Neural progenitor cell (in vitro differentiated cells): ENCODE measurements at regions not wholly inside any gene's neighbourhood (a gene's known extent, or its start where the extent isn't known, plus 50 kb on each side); places are given as distances from the start of the nearest gene placed in this dataset.
A peak's percentile ranks its signal among the peaks of the same experiment; 100 is the strongest.
"Not testable (repeated sequence)": the region's sequence is repeated elsewhere in the genome, so short reads cannot be mapped to it uniquely, and the experiment has no call there.

Experiments
- DNase-seq: peaks from one replicate; pipeline ENCODE4 v3.0.0-alpha.2; 2016; ENCODE audit warnings: low spot score
- H2AFZ ChIP-seq: fragments of 200-600 bp; sonication (generic); replicated peaks from 2 replicates; pipeline ENCODE4 v1.6.1; 2016; ENCODE audit warnings: antibody characterized with exemption
- H3F3A ChIP-seq: fragments of 200-600 bp; sonication (generic); 2 replicates; pipeline ENCODE4 v1.6.1; 2016; ENCODE audit warnings: antibody characterized with exemption, low read depth
- H3K27ac ChIP-seq: fragments of 200-600 bp; sonication (generic); 2 replicates; pipeline ENCODE4 v1.5.1; 2016; ENCODE audit warnings: mild to moderate bottlenecking
- H3K27me3 ChIP-seq: fragments of 200-600 bp; sonication (generic); 2 replicates; pipeline ENCODE4 v1.6.1; 2016; ENCODE audit warnings: mild to moderate bottlenecking, moderate library complexity
- H3K36me3 ChIP-seq: fragments of 200-600 bp; sonication (generic); 2 replicates; pipeline ENCODE4 v1.5.1; 2016
- H3K4me1 ChIP-seq: fragments of 200-600 bp; sonication (generic); 2 replicates; pipeline ENCODE4 v1.6.1; 2016; ENCODE audit warnings: mixed run types
- H3K4me2 ChIP-seq: fragments of 200-600 bp; sonication (generic); 2 replicates; pipeline ENCODE4 v1.6.1; 2016
- H3K4me3 ChIP-seq: fragments of 200-600 bp; sonication (generic); 2 replicates; pipeline ENCODE4 v1.5.1; 2016
- H3K79me2 ChIP-seq: fragments of 200-600 bp; sonication (generic); 2 replicates; pipeline ENCODE4 v1.6.1; 2016; ENCODE audit warnings: low read depth
- H3K9ac ChIP-seq: fragments of 200-600 bp; sonication (generic); 2 replicates; pipeline ENCODE4 v1.6.1; 2016
- H3K9me3 ChIP-seq: fragments of 200-600 bp; sonication (generic); 2 replicates; pipeline ENCODE4 v1.5.1; 2016; ENCODE audit warnings: low read depth
- H4K20me1 ChIP-seq: fragments of 200-600 bp; sonication (generic); 2 replicates; pipeline ENCODE4 v1.6.1; 2016; ENCODE audit warnings: low read depth
- H3K27ac Mint-ChIP-seq: 3 replicates; pipeline ENCODE4 v1.8.0; 2021; ENCODE audit warnings: mixed read lengths
- H3K27me3 Mint-ChIP-seq: 2 replicates; pipeline ENCODE4 v1.8.0; 2022; ENCODE audit warnings: low read depth, mild to moderate bottlenecking, inconsistent platforms, moderate library complexity, mixed read lengths; ENCODE audit not compliant: insufficient read depth
- H3K36me3 Mint-ChIP-seq: 3 replicates; pipeline ENCODE4 v1.8.0; 2021; ENCODE audit warnings: mixed read lengths
- H3K4me1 Mint-ChIP-seq: 3 replicates; pipeline ENCODE4 v1.8.0; 2021; ENCODE audit warnings: mixed read lengths
- H3K4me3 Mint-ChIP-seq: 3 replicates; pipeline ENCODE4 v1.8.0; 2021; ENCODE audit warnings: mild to moderate bottlenecking, moderate library complexity, mixed read lengths
- H3K9me3 Mint-ChIP-seq: 3 replicates; pipeline ENCODE4 v1.8.0; 2020; ENCODE audit warnings: mixed read lengths
- CTCF ChIP-seq: fragments of 200-600 bp; sonication (generic); IDR thresholded peaks from 2 replicates; pipeline ENCODE4 v1.5.1; 2017; ENCODE audit warnings: antibody characterized with exemption, mild to moderate bottlenecking

GRCh38 chr9:42409581-42409980 is 226.1 kb downstream of the SPATA31A6 start:
- H2AFZ ChIP-seq, H4K20me1 ChIP-seq, H3K9me3 ChIP-seq, H3K36me3 Mint-ChIP-seq, H3F3A ChIP-seq, H3K79me2 ChIP-seq, H3K27ac Mint-ChIP-seq, H3K4me3 Mint-ChIP-seq, H3K27ac ChIP-seq, H3K9me3 Mint-ChIP-seq, H3K4me1 Mint-ChIP-seq, H3K4me1 ChIP-seq, H3K27me3 Mint-ChIP-seq, H3K4me3 ChIP-seq, H3K4me2 ChIP-seq, H3K36me3 ChIP-seq, DNase-seq, H3K27me3 ChIP-seq, H3K9ac ChIP-seq: not testable (repeated sequence)

GRCh38 chr9:42412354-42412753 is 228.9 kb downstream of the SPATA31A6 start:
- H3K9me3 Mint-ChIP-seq, H3K9me3 ChIP-seq, H3K4me3 Mint-ChIP-seq, H3K9ac ChIP-seq, H3K4me1 ChIP-seq, H3K27ac Mint-ChIP-seq, H3K4me2 ChIP-seq, H3K27me3 ChIP-seq, H3K36me3 Mint-ChIP-seq, H3K4me3 ChIP-seq, H3K79me2 ChIP-seq, DNase-seq, H3F3A ChIP-seq, H3K27me3 Mint-ChIP-seq, H3K4me1 Mint-ChIP-seq, H4K20me1 ChIP-seq, H3K27ac ChIP-seq, H3K36me3 ChIP-seq, H2AFZ ChIP-seq: not testable (repeated sequence)

GRCh38 chr9:42414865-42415264 is 231.4 kb downstream of the SPATA31A6 start:
- H3K27ac Mint-ChIP-seq, H3K4me3 Mint-ChIP-seq, H3K36me3 ChIP-seq: not testable (repeated sequence)

GRCh38 chr9:42419652-42420051 is 236.2 kb downstream of the SPATA31A6 start:
- not testable (repeated sequence) for H3K4me2 ChIP-seq, H3K36me3 ChIP-seq, H3K4me1 Mint-ChIP-seq, H3K4me1 ChIP-seq, H2AFZ ChIP-seq, H3K4me3 ChIP-seq, H3K79me2 ChIP-seq, H3F3A ChIP-seq, H3K27ac Mint-ChIP-seq, H3K36me3 Mint-ChIP-seq, H4K20me1 ChIP-seq, H3K27me3 ChIP-seq, H3K4me3 Mint-ChIP-seq, H3K9me3 Mint-ChIP-seq, H3K9me3 ChIP-seq, H3K27ac ChIP-seq, H3K27me3 Mint-ChIP-seq, DNase-seq, H3K9ac ChIP-seq
- TF ChIP-seq CTCF = peak; percentile 4

More at GRCh38 chr9:42414865-42415264, 231.4 kb downstream of the SPATA31A6 start:
- H2AFZ ChIP-seq, H3K27ac ChIP-seq, H3K27me3 Mint-ChIP-seq, DNase-seq, H3K79me2 ChIP-seq, H3K4me2 ChIP-seq, H3K4me1 ChIP-seq, H3K4me1 Mint-ChIP-seq, H3K27me3 ChIP-seq, H3K9me3 ChIP-seq, H3K9ac ChIP-seq, H3K4me3 ChIP-seq, H4K20me1 ChIP-seq, H3K9me3 Mint-ChIP-seq, H3K36me3 Mint-ChIP-seq, H3F3A ChIP-seq: not testable (repeated sequence)

- not testable (repeated sequence) for H3K36me3 ChIP-seq, H3K27me3 ChIP-seq, H3K27me3 Mint-ChIP-seq, H3K27ac Mint-ChIP-seq, H3K36me3 Mint-ChIP-seq, H3K9ac ChIP-seq, H3F3A ChIP-seq, H3K9me3 Mint-ChIP-seq, H4K20me1 ChIP-seq, H3K9me3 ChIP-seq, H3K4me1 Mint-ChIP-seq, H2AFZ ChIP-seq, H3K4me2 ChIP-seq, H3K4me1 ChIP-seq, DNase-seq, H3K79me2 ChIP-seq, H3K4me3 ChIP-seq, H3K27ac ChIP-seq, H3K4me3 Mint-ChIP-seq
Observed at GRCh38 chr9:42420324-42420723, 236.9 kb downstream of the SPATA31A6 start.

GRCh38 chr9:42421630-42422029 is 238.2 kb downstream of the SPATA31A6 start:
- not testable (repeated sequence) for H3K27ac Mint-ChIP-seq, H3K9ac ChIP-seq, H3K4me1 Mint-ChIP-seq, H3K79me2 ChIP-seq, H3F3A ChIP-seq, H3K27ac ChIP-seq, H3K4me1 ChIP-seq, H3K4me3 Mint-ChIP-seq, DNase-seq, H3K9me3 ChIP-seq, H3K27me3 Mint-ChIP-seq, H3K4me2 ChIP-seq, H3K9me3 Mint-ChIP-seq, H3K4me3 ChIP-seq, H3K36me3 Mint-ChIP-seq, H4K20me1 ChIP-seq, H3K27me3 ChIP-seq, H2AFZ ChIP-seq, H3K36me3 ChIP-seq

- not testable (repeated sequence) for H3K27me3 ChIP-seq, H3K4me2 ChIP-seq, H3K27ac ChIP-seq, H2AFZ ChIP-seq, H3K9ac ChIP-seq, H3K4me3 ChIP-seq, H3K79me2 ChIP-seq, H3K36me3 ChIP-seq, H3K4me3 Mint-ChIP-seq, H3K9me3 ChIP-seq, H3K4me1 ChIP-seq, DNase-seq, H4K20me1 ChIP-seq, H3K36me3 Mint-ChIP-seq, H3K9me3 Mint-ChIP-seq, H3F3A ChIP-seq, H3K27me3 Mint-ChIP-seq
- Mint-ChIP-seq H3K4me1 (peaks cover 25% of the 10 kb centered on the region), H3K27ac (peak overlapping the region; percentile 79)
Observed at GRCh38 chr9:42430674-42431615, 247.5 kb downstream of the SPATA31A6 start.
